Ovary (tissue), 7 donors: ENCODE measurements at regions not wholly inside any gene's neighbourhood (a gene's known extent, or its start where the extent isn't known, plus 50 kb on each side); places are given as distances from the start of the nearest gene placed in this dataset. TPM values are rescaled to one million over a fixed set of nuclear protein-coding genes. Genes with fewer than 3 reads are reported as not detected.

Experiments used
- DNase-seq, 5 donors: peaks; one replicate each; pipeline ENCODE4 v3.0.0-alpha.2; 2019 to 2020
- H3K27ac ChIP-seq, 2 donors: fragments of 200-600 bp; one replicate each; pipeline versions ENCODE4 v1.5.1 to v1.8.0; 2019 to 2022
- H3K27me3 ChIP-seq: fragments of 200-600 bp; one replicate; pipeline ENCODE4 v1.8.0; 2022
- H3K36me3 ChIP-seq: fragments of 200-600 bp; sonication (generic); one replicate; pipeline ENCODE4 v1.5.1; 2019
- H3K4me1 ChIP-seq: one replicate; pipeline ENCODE4 v1.8.1; 2013; ENCODE audit warnings: mild to moderate bottlenecking, moderate library complexity; ENCODE audit not compliant: insufficient read depth
- H3K4me3 ChIP-seq: fragments of 200-600 bp; sonication (generic); one replicate; pipeline ENCODE4 v1.5.1; 2017
- H3K9me3 ChIP-seq, 2 donors: fragments of 200-600 bp in 1 of 2; sonication (generic) in 1 of 2; one replicate each; pipeline versions ENCODE4 v1.5.1 to v1.8.1; 2013 to 2019; ENCODE audit warnings: mild to moderate bottlenecking in 1 of 2, moderate library complexity in 1 of 2
- CTCF ChIP-seq, 3 donors: fragments of 450-650 bp in 2 of 3; fragments of 200-600 bp in 1 of 3; IDR thresholded peaks; one replicate each; pipeline versions ENCODE4 v1.5.1 to v1.8.0; 2016 to 2022; ENCODE audit warnings: antibody characterized with exemption in 3 of 3, mild to moderate bottlenecking in 1 of 3
- POLR2A ChIP-seq: fragments of 450-650 bp; IDR thresholded peaks from one replicate; pipeline ENCODE4 v1.6.1; 2017; ENCODE audit warnings: antibody characterized with exemption, mild to moderate bottlenecking, moderate library complexity
- WGBS, 3 donors: extraction: QIAGEN DNeasy Blood & Tissue Kit in 1 of 3; methylation state at CpG; one replicate each; pipeline versions ENCODE4 v1.1.5 to v1.1.7; 2013 to 2017; 5-methylcytosine and 5-hydroxymethylcytosine counted together
- intact Hi-C, 4 donors: fragments of 100-400 bp; cut with DNase I; formaldehyde crosslinking; loops; one replicate each; pipeline versions ENCODE4 v1.11.0 to v1.15.1; 2022 to 2023
- small RNA-seq: library from RNA; depleted of rRNA; stranded (forward); fragments of <200 nt; gene quantifications from one replicate; pipeline ENCODE3, GENCODE V24; 2016
- donor health status: DM: no; HTN: no; CAD: no; lungs with moderate emphysema.
- donor health status: DM: no; HTN: no; CAD: no.
- donor health status: Bipolar disorder and iron deficiency.
- donor health status: DM: no; HTN: no; CAD: no.
- donor health status: DM: yes; HTN: yes; CAD: no.

- no peak overlapping the region for H3K27ac ChIP-seq
- intact Hi-C loops, result no loop called here
- no peaks in the 10 kb centered on the region for H3K9me3 ChIP-seq
- H3K27me3 ChIP-seq, result no peaks in the 10 kb centered on the region
- no peak for TF ChIP-seq POLR2A
- no peak for TF ChIP-seq CTCF (IDR thresholded peaks at IDR 0.05)
- no peaks in the 10 kb centered on the region for H3K36me3 ChIP-seq
- H3K4me1 ChIP-seq, result no peaks in the 10 kb centered on the region
- WGBS, 3 donors, result 80 to 87% (median 82%) methylated on average over 5 of the region's 5 CpGs
- H3K4me3 ChIP-seq, result no peak overlapping the region
- DNase-seq, result no peak
Observed at GRCh38 chr2:16716024-16716423, 50.4 kb upstream of the CYRIA start.

Small RNA genes in the stretch of these regions (small RNA-seq; reads per million reads assigned to genes)
- gene RN7SKP168, result not detected
